Sciatic nerve (tissue), 2 donors: ENCODE measurements at regions not wholly inside any gene's neighbourhood (a gene's known extent, or its start where the extent isn't known, plus 50 kb on each side); places are given as distances from the start of the nearest gene placed in this dataset.

Experiments used
- ATAC-seq: fragments of 200-7000 bp; cut with Tn5 transposase; one replicate; pipeline ENCODE4 v1.9.1; 2020; ENCODE audit warnings: mild to moderate bottlenecking, moderate library complexity
- DNase-seq: peaks from one replicate; pipeline ENCODE4 v3.0.0-alpha.2; 2020; ENCODE audit warnings: low spot score
- intact Hi-C: fragments of 100-400 bp; cut with DNase I; formaldehyde crosslinking; loops from one replicate; pipeline ENCODE4 v1.14.2; 2022
- donor health status: DM: no; HTN: no; CAD: no.
- donor health status: DM: no; HTN: no; CAD: no.

GRCh38 chr7:19465861-19466260 is 243.0 kb downstream of the POLR1F start:
- DNase-seq = no peak
- intact Hi-C loops = no loop called here
- ATAC-seq = no peak

- DNase-seq = no peak
- intact Hi-C loops = no loop called here
- ATAC-seq = no peak
Observed at GRCh38 chr7:19464751-19465150, 244.1 kb downstream of the POLR1F start.

- intact Hi-C loops = no loop called here
- DNase-seq (no peak), ATAC-seq (no peak)
Observed at GRCh38 chr7:19464241-19464640, 244.6 kb downstream of the POLR1F start.

GRCh38 chr7:19463581-19463980 is 245.3 kb downstream of the POLR1F start:
- ATAC-seq (no peak), DNase-seq (no peak)
- intact Hi-C loops = no loop called here

- DNase-seq = no peak
- no peak for ATAC-seq
- intact Hi-C loops = no loop called here
Observed at GRCh38 chr7:19455623-19456022, 253.2 kb downstream of the POLR1F start.

GRCh38 chr7:19448091-19448490 is 260.7 kb downstream of the POLR1F start:
- DNase-seq = no peak
- ATAC-seq = no peak
- intact Hi-C loops = no loop called here

- intact Hi-C loops = no loop called here
- no peak for ATAC-seq
- no peak for DNase-seq
Observed at GRCh38 chr7:19442016-19442785, 266.6 kb downstream of the POLR1F start.

GRCh38 chr7:19439517-19439916 is 269.3 kb downstream of the POLR1F start:
- no peak for DNase-seq
- intact Hi-C loops = no loop called here
- no peak for ATAC-seq

GRCh38 chr7:19437446-19437845 is 271.4 kb downstream of the POLR1F start:
- intact Hi-C loops = no loop called here
- DNase-seq = no peak
- ATAC-seq = no peak

- intact Hi-C loops = no loop called here
- DNase-seq = no peak
- ATAC-seq = no peak
Observed at GRCh38 chr7:19427944-19428343, 280.9 kb downstream of the POLR1F start.

GRCh38 chr7:19421861-19422260 is 276.6 kb upstream of the FERD3L start:
- intact Hi-C loops = no loop called here
- ATAC-seq (no peak), DNase-seq (no peak)

GRCh38 chr7:19417231-19417630 is 272.0 kb upstream of the FERD3L start:
- intact Hi-C loops = no loop called here
- ATAC-seq (no peak), DNase-seq (no peak)

GRCh38 chr7:19415123-19415522 is 269.9 kb upstream of the FERD3L start:
- intact Hi-C loops = no loop called here
- no peak for ATAC-seq
- DNase-seq = no peak

- intact Hi-C loops = no loop called here
- DNase-seq = no peak
- no peak for ATAC-seq
Observed at GRCh38 chr7:19413443-19413965, 268.3 kb upstream of the FERD3L start.

GRCh38 chr7:19410691-19411090 is 265.5 kb upstream of the FERD3L start:
- ATAC-seq = no peak
- intact Hi-C loops = no loop called here
- DNase-seq = no peak

GRCh38 chr7:19410106-19410505 is 264.9 kb upstream of the FERD3L start:
- DNase-seq (no peak), ATAC-seq (no peak)
- intact Hi-C loops = no loop called here

- no peak for ATAC-seq
- intact Hi-C loops = no loop called here
- DNase-seq = no peak
Observed at GRCh38 chr7:19408706-19409220, 263.5 kb upstream of the FERD3L start.

GRCh38 chr7:19407270-19407669 is 262.0 kb upstream of the FERD3L start:
- no peak for ATAC-seq
- DNase-seq = no peak
- intact Hi-C loops = no loop called here

GRCh38 chr7:19405541-19405940 is 260.3 kb upstream of the FERD3L start:
- intact Hi-C loops = no loop called here
- ATAC-seq (no peak), DNase-seq (no peak)

GRCh38 chr7:19404912-19405329 is 259.7 kb upstream of the FERD3L start:
- intact Hi-C loops = no loop called here
- no peak for ATAC-seq
- no peak for DNase-seq

GRCh38 chr7:19403691-19404090 is 258.5 kb upstream of the FERD3L start:
- DNase-seq (no peak), ATAC-seq (no peak)
- intact Hi-C loops = no loop called here
